Body of pancreas (tissue), 4 donors: ENCODE measurements at regions not wholly inside any gene's neighbourhood (a gene's known extent, or its start where the extent isn't known, plus 50 kb on each side); places are given as distances from the start of the nearest gene placed in this dataset.

Source experiments
- ATAC-seq: fragments of 150-250 bp; one replicate; pipeline ENCODE4 v1.9.1; 2016
- DNase-seq, 4 donors: peaks; one replicate each; pipeline ENCODE4 v3.0.0-alpha.2; 2019
- H3K27ac ChIP-seq, 4 donors: fragments of 200-600 bp; sonication (generic); 1 replicate in 3 of 4; 2 replicates in 1 of 4; pipeline versions ENCODE4 v1.5.1 to v1.6.1; 2016 to 2019; ENCODE audit warnings: mild to moderate bottlenecking in 1 of 4, mixed read lengths in 1 of 4, moderate library complexity in 1 of 4
- H3K27me3 ChIP-seq, 2 donors: fragments of 200-600 bp; sonication (generic); one replicate each; pipeline ENCODE4 v1.6.0; 2016; ENCODE audit warnings: mild to moderate bottlenecking in 1 of 2
- H3K36me3 ChIP-seq, 2 donors: fragments of 200-600 bp; sonication (generic); replicated peaks in 1 of 2; 2 replicates each; pipeline ENCODE4 v1.5.1; 2016; ENCODE audit warnings: low read depth in 2 of 2; ENCODE audit not compliant: insufficient read depth in 1 of 2
- H3K4me1 ChIP-seq: fragments of 200-600 bp; sonication (generic); one replicate; pipeline ENCODE4 v1.6.0; 2016
- H3K4me3 ChIP-seq, 2 donors: fragments of 200-600 bp; sonication (generic); 1 replicate in 1 of 2; 2 replicates in 1 of 2; pipeline ENCODE4 v1.5.1; 2016 to 2019
- H3K9me3 ChIP-seq, 3 donors: fragments of 200-600 bp; sonication (generic); 1 replicate in 2 of 3; 2 replicates in 1 of 3; pipeline ENCODE4 v1.5.1; 2016
- CTCF ChIP-seq, 7 experiments: fragments of 450-650 bp in 4 of 7; fragments of 200-600 bp in 3 of 7; sonication (generic) in 3 of 7; IDR thresholded peaks; one replicate each; pipeline ENCODE4 v1.5.1; 2016 to 2019; ENCODE audit warnings: antibody characterized with exemption in 7 of 7
- POLR2A ChIP-seq, 3 donors: fragments of 450-650 bp; IDR thresholded peaks; one replicate each; pipeline ENCODE4 v1.6.1; 2016; ENCODE audit warnings: antibody characterized with exemption in 3 of 3, mild to moderate bottlenecking in 2 of 3
- WGBS, 2 donors: methylation state at CpG; one replicate each; pipeline ENCODE4 v1.1.5; 2017; 5-methylcytosine and 5-hydroxymethylcytosine counted together
- intact Hi-C: fragments of 100-400 bp; cut with DNase I; formaldehyde crosslinking; loops from one replicate; pipeline ENCODE4 v1.15.1; 2023

GRCh38 chr1:193462629-193463320 lies 276.4 kb upstream of the B3GALT2 start:
- WGBS, 2 donors: 41 to 54% methylated on average over 5 of the region's 5 CpGs
- H3K36me3 ChIP-seq: no peaks in the 10 kb centered on the region
- no peak for ATAC-seq
- H3K4me3 ChIP-seq: no peak overlapping the region
- DNase-seq: no peak
- H3K27me3 ChIP-seq: no peaks in the 10 kb centered on the region
- no peaks in the 10 kb centered on the region for H3K9me3 ChIP-seq
- intact Hi-C loops: no loop called here
- H3K4me1 ChIP-seq: no peaks in the 10 kb centered on the region
- H3K27ac ChIP-seq: no peak overlapping the region
- TF ChIP-seq CTCF (IDR thresholded peaks at IDR 0.05) (no peak), POLR2A (IDR thresholded peaks at IDR 0.05) (no peak)

- TF ChIP-seq CTCF (IDR thresholded peaks at IDR 0.05): no peak
- TF ChIP-seq POLR2A (IDR thresholded peaks at IDR 0.05): no peak
- intact Hi-C loops: no loop called here
- Histone ChIP-seq H3K4me3 (no peak overlapping the region), H3K27me3 (no peaks in the 10 kb centered on the region), H3K27ac (no peak overlapping the region), H3K36me3 (no peaks in the 10 kb centered on the region), H3K9me3 (no peaks in the 10 kb centered on the region), H3K4me1 (no peaks in the 10 kb centered on the region)
- WGBS, 2 donors: 80 to 83% methylated on average over 5 of the region's 5 CpGs
- no peak for DNase-seq
- ATAC-seq: no peak
Measured at GRCh38 chr1:193458628-193459027, 272.2 kb upstream of the B3GALT2 start.

- DNase-seq (no peak), ATAC-seq (no peak)
- H3K4me1 ChIP-seq: no peaks in the 10 kb centered on the region
- no peaks in the 10 kb centered on the region for H3K36me3 ChIP-seq
- intact Hi-C loops: no loop called here
- TF ChIP-seq POLR2A (IDR thresholded peaks at IDR 0.05): no peak
- no peak for TF ChIP-seq CTCF (IDR thresholded peaks at IDR 0.05)
- H3K4me3 ChIP-seq: no peak overlapping the region
- no peaks in the 10 kb centered on the region for H3K27me3 ChIP-seq
- 32 to 37% methylated on average over 9 of the region's 9 CpGs for WGBS, 2 donors
- H3K9me3 ChIP-seq: no peaks in the 10 kb centered on the region
- H3K27ac ChIP-seq: no peak overlapping the region
Measured at GRCh38 chr1:193457676-193458075, 271.3 kb upstream of the B3GALT2 start.

GRCh38 chr1:193456811-193457280 lies 270.4 kb upstream of the B3GALT2 start:
- intact Hi-C loops: no loop called here
- 42 to 44% methylated on average over 2 of the region's 2 CpGs for WGBS, 2 donors
- DNase-seq (no peak), ATAC-seq (no peak)
- H3K27me3 ChIP-seq: no peaks in the 10 kb centered on the region
- TF ChIP-seq POLR2A (IDR thresholded peaks at IDR 0.05) (no peak), CTCF (IDR thresholded peaks at IDR 0.05) (no peak)
- no peaks in the 10 kb centered on the region for H3K4me1 ChIP-seq
- no peaks in the 10 kb centered on the region for H3K9me3 ChIP-seq
- no peak overlapping the region for H3K27ac ChIP-seq
- H3K4me3 ChIP-seq: no peak overlapping the region
- H3K36me3 ChIP-seq: no peaks in the 10 kb centered on the region

GRCh38 chr1:193451606-193452005 lies 265.2 kb upstream of the B3GALT2 start:
- DNase-seq: no peak
- no peaks in the 10 kb centered on the region for H3K36me3 ChIP-seq
- no peak overlapping the region for H3K4me3 ChIP-seq
- H3K9me3 ChIP-seq: no peaks in the 10 kb centered on the region
- ATAC-seq: no peak
- 84 to 92% methylated on average over 1 of the region's 1 CpG for WGBS, 2 donors
- H3K4me1 ChIP-seq: no peaks in the 10 kb centered on the region
- no peak overlapping the region for H3K27ac ChIP-seq
- intact Hi-C loops: no loop called here
- H3K27me3 ChIP-seq: no peaks in the 10 kb centered on the region
- TF ChIP-seq POLR2A (IDR thresholded peaks at IDR 0.05) (no peak), CTCF (IDR thresholded peaks at IDR 0.05) (no peak)
